SK-N-SH (cell line): ENCODE measurements at regions not wholly inside any gene's neighbourhood (a gene's known extent, or its start where the extent isn't known, plus 50 kb on each side); places are given as distances from the start of the nearest gene placed in this dataset.

Experiments
- ELF1 ChIP-seq: IDR thresholded peaks from 2 replicates; pipeline ENCODE4 v1.4.0; 2012
- EP300 ChIP-seq, 2 experiments: IDR thresholded peaks; 2 replicates each; pipeline versions ENCODE4 v1.4.0 to v1.6.1; 2012; ENCODE audit warnings: borderline replicate concordance in 1 of 2, low read depth in 1 of 2, low read length in 1 of 2
- EZH2phosphoT487 ChIP-seq: fragments of 200-600 bp; sonication (generic); IDR thresholded peaks from 2 replicates; pipeline ENCODE4 v1.6.1; 2017; ENCODE audit warnings: low read depth, mixed run types, mild to moderate bottlenecking, antibody characterized with exemption, moderate library complexity, borderline replicate concordance
- FOXJ3 ChIP-seq: sonication (generic); formaldehyde crosslinking; IDR thresholded peaks from 2 replicates; pipeline ENCODE4 v1.5.1; 2020; ENCODE audit warnings: mild to moderate bottlenecking, missing genetic modification reagents
- IRF3 ChIP-seq: fragments of 150-350 bp; IDR thresholded peaks from 2 replicates; pipeline ENCODE4 v1.6.1; 2016; ENCODE audit warnings: mild to moderate bottlenecking, low read depth, low read length
- MAX ChIP-seq: IDR thresholded peaks from 2 replicates; pipeline ENCODE4 v1.4.0; 2012; ENCODE audit warnings: low read depth
- RCOR1 ChIP-seq: fragments of 150-350 bp; IDR thresholded peaks from 2 replicates; pipeline ENCODE4 v1.6.1; 2017; ENCODE audit warnings: antibody characterized with exemption, low read length
- SIN3A ChIP-seq: IDR thresholded peaks from 2 replicates; pipeline ENCODE4 v1.6.1; 2012; ENCODE audit warnings: low read depth, mild to moderate bottlenecking, low read length, moderate library complexity, borderline replicate concordance
- USF1 ChIP-seq: IDR thresholded peaks from 2 replicates; pipeline ENCODE4 v1.4.0; 2012; ENCODE audit warnings: low read depth, borderline replicate concordance
- TF ChIP-seq, protein P1 (sequence below): fragments of 200-600 bp; sonication (generic); IDR thresholded peaks from 2 replicates; pipeline ENCODE4 v1.6.1; 2017; ENCODE audit warnings: antibody characterized with exemption, mild to moderate bottlenecking, moderate library complexity

GRCh38 chr1:106969731-106970130 is 86.7 kb upstream of the PRMT6 start:
- TF ChIP-seq USF1 (no peak), FOXJ3 (CRISPR knock-in tag) (no peak), ELF1 (no peak), MAX (no peak), SIN3A (no peak), RCOR1 (no peak), EP300 (IDR thresholded peaks at IDR 0.05; ENCODE audit: borderline replicate concordance in 1 of 2, low read depth in 1 of 2, low read length in 1 of 2) (no peak), EZH2phosphoT487 (no peak), IRF3 (no peak)
- TF ChIP-seq, protein P1, sequence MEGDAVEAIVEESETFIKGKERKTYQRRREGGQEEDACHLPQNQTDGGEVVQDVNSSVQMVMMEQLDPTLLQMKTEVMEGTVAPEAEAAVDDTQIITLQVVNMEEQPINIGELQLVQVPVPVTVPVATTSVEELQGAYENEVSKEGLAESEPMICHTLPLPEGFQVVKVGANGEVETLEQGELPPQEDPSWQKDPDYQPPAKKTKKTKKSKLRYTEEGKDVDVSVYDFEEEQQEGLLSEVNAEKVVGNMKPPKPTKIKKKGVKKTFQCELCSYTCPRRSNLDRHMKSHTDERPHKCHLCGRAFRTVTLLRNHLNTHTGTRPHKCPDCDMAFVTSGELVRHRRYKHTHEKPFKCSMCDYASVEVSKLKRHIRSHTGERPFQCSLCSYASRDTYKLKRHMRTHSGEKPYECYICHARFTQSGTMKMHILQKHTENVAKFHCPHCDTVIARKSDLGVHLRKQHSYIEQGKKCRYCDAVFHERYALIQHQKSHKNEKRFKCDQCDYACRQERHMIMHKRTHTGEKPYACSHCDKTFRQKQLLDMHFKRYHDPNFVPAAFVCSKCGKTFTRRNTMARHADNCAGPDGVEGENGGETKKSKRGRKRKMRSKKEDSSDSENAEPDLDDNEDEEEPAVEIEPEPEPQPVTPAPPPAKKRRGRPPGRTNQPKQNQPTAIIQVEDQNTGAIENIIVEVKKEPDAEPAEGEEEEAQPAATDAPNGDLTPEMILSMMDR: no peak
